Fibroblast of lung (primary cell): ENCODE measurements at regions not wholly inside any gene's neighbourhood (a gene's known extent, or its start where the extent isn't known, plus 50 kb on each side); places are given as distances from the start of the nearest gene placed in this dataset.

Source experiments
- EZH2 ChIP-seq: IDR thresholded peaks from 2 replicates; pipeline ENCODE4 v1.5.1; 2012; ENCODE audit warnings: low read length, control low read depth, mild to moderate bottlenecking; ENCODE audit errors: missing control alignments
- TF ChIP-seq, protein P1 (sequence below), 2 donors: IDR thresholded peaks in 1 of 2; conservative IDR thresholded peaks in 1 of 2; 1 replicate in 1 of 2; 2 replicates in 1 of 2; pipeline ENCODE4 v1.5.1; 2011 to 2012; ENCODE audit warnings: low read length in 2 of 2, control low read depth in 1 of 2, inconsistent platforms in 1 of 2, low read depth in 1 of 2, mild to moderate bottlenecking in 1 of 2

DNA sequence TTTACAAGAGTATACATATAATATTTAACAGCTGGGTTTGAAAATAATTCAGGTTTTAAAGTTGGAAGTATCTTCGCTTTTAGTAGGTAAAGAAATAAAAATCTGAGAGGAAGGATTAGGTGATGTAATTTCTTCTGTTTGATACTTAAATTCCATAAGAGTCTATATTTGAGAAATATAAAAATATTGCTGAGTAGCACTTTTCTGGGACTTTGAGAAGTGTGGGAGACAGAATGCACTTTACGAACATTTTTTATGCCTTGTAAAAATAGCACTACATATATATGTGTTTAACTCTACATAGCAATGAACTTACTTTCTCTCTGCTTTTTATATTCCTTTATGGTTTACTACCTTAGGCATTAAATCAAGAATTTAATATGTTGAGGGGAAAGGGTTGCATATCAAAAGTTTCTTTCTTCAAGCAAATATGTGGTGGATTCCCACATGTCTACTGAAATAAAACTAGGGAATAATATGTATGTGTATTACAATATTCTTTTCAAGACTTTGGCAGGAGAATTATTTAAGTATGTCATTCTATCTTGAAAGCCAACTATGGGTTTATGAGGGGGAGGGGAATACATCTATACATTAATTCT is 266.7 kb upstream of the ADAMTS5 start:
- TF ChIP-seq, protein P1, sequence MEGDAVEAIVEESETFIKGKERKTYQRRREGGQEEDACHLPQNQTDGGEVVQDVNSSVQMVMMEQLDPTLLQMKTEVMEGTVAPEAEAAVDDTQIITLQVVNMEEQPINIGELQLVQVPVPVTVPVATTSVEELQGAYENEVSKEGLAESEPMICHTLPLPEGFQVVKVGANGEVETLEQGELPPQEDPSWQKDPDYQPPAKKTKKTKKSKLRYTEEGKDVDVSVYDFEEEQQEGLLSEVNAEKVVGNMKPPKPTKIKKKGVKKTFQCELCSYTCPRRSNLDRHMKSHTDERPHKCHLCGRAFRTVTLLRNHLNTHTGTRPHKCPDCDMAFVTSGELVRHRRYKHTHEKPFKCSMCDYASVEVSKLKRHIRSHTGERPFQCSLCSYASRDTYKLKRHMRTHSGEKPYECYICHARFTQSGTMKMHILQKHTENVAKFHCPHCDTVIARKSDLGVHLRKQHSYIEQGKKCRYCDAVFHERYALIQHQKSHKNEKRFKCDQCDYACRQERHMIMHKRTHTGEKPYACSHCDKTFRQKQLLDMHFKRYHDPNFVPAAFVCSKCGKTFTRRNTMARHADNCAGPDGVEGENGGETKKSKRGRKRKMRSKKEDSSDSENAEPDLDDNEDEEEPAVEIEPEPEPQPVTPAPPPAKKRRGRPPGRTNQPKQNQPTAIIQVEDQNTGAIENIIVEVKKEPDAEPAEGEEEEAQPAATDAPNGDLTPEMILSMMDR (conservative IDR thresholded peaks at IDR 0.05 in 1 of 2, IDR thresholded peaks at IDR 0.05 in 1 of 2; ENCODE audit: low read depth in 1 of 2, low read length in 2 of 2): no peak
- no peak for TF ChIP-seq EZH2
